GM23338 (cell line): ENCODE measurements at regions not wholly inside any gene's neighbourhood (a gene's known extent, or its start where the extent isn't known, plus 50 kb on each side); places are given as distances from the start of the nearest gene placed in this dataset.

Experiments
- ATAC-seq: fragments of 200-7000 bp; cut with Tn5 transposase; 3 replicates; pipeline ENCODE4 v1.9.1; 2020
- DNase-seq: peaks from one replicate; pipeline ENCODE4 v3.0.0-alpha.2; 2015; ENCODE audit warnings: low spot score
- H2AFZ ChIP-seq: fragments of 200-600 bp; sonication (generic); 2 replicates; pipeline ENCODE4 v1.8.0; 2016; ENCODE audit warnings: antibody characterized with exemption, mild to moderate bottlenecking, moderate library complexity
- H3F3A ChIP-seq: fragments of 200-600 bp; sonication (generic); replicated peaks from 2 replicates; pipeline ENCODE4 v1.8.0; 2017; ENCODE audit warnings: antibody characterized with exemption, mixed run types, low read depth
- H3K27ac ChIP-seq: fragments of 200-600 bp; sonication (generic); 2 replicates; pipeline ENCODE4 v1.6.1; 2016; ENCODE audit warnings: low read depth
- H3K27me3 ChIP-seq: fragments of 200-600 bp; sonication (generic); 2 replicates; pipeline ENCODE4 v1.8.0; 2016; ENCODE audit warnings: mild to moderate bottlenecking, mixed run types, moderate library complexity; ENCODE audit not compliant: insufficient read depth
- H3K36me3 ChIP-seq: fragments of 200-600 bp; sonication (generic); 2 replicates; pipeline ENCODE4 v1.8.0; 2016; ENCODE audit warnings: mild to moderate bottlenecking; ENCODE audit not compliant: insufficient read depth
- H3K4me1 ChIP-seq: fragments of 200-600 bp; sonication (generic); 2 replicates; pipeline ENCODE4 v1.8.0; 2016; ENCODE audit warnings: mild to moderate bottlenecking, moderate library complexity; ENCODE audit not compliant: insufficient read depth
- H3K4me2 ChIP-seq: fragments of 200-600 bp; sonication (generic); 2 replicates; pipeline ENCODE4 v1.7.1; 2017; ENCODE audit warnings: mixed run types
- H3K4me3 ChIP-seq: fragments of 200-600 bp; sonication (generic); 2 replicates; pipeline ENCODE4 v1.6.1; 2016; ENCODE audit warnings: mixed run types
- H3K79me2 ChIP-seq: fragments of 200-600 bp; sonication (generic); replicated peaks from 2 replicates; pipeline ENCODE4 v1.8.0; 2017; ENCODE audit warnings: mild to moderate bottlenecking; ENCODE audit not compliant: insufficient read depth
- H3K9me2 ChIP-seq: fragments of 200-600 bp; sonication (generic); 2 replicates; pipeline ENCODE4 v1.8.0; 2017; ENCODE audit not compliant: insufficient read depth
- H4K20me1 ChIP-seq: fragments of 200-600 bp; sonication (generic); replicated peaks from 2 replicates; pipeline ENCODE4 v1.8.0; 2017; ENCODE audit warnings: mild to moderate bottlenecking; ENCODE audit not compliant: insufficient read depth
- H3K27ac Mint-ChIP-seq: 2 replicates; pipeline ENCODE4 v1.8.0; 2020; ENCODE audit warnings: inconsistent platforms, mild to moderate bottlenecking, moderate library complexity, mixed read lengths
- H3K27me3 Mint-ChIP-seq: 3 replicates; pipeline ENCODE4 v1.8.0; 2022; ENCODE audit warnings: low read depth, mild to moderate bottlenecking, moderate library complexity, mixed read lengths, inconsistent platforms; ENCODE audit not compliant: insufficient read depth, poor library complexity
- H3K36me3 Mint-ChIP-seq: 3 replicates; pipeline ENCODE4 v1.8.0; 2021; ENCODE audit warnings: low read depth, mild to moderate bottlenecking, inconsistent platforms, moderate library complexity, mixed read lengths
- H3K4me1 Mint-ChIP-seq: 3 replicates; pipeline ENCODE4 v1.8.0; 2020; ENCODE audit warnings: mild to moderate bottlenecking, inconsistent platforms, mixed read lengths
- H3K4me3 Mint-ChIP-seq: 3 replicates; pipeline ENCODE4 v1.8.0; 2021; ENCODE audit warnings: moderate library complexity, mild to moderate bottlenecking, inconsistent platforms, mixed read lengths
- H3K9me3 Mint-ChIP-seq: 3 replicates; pipeline ENCODE4 v1.8.0; 2020; ENCODE audit warnings: moderate library complexity, mild to moderate bottlenecking, inconsistent platforms, mixed read lengths
- CREB1 ChIP-seq: fragments of 250-450 bp; sonication (Bioruptor Pico); IDR thresholded peaks from 2 replicates; pipeline ENCODE4 v1.5.0; 2020; ENCODE audit warnings: low read depth, mild to moderate bottlenecking, moderate library complexity
- CTCF ChIP-seq, 2 experiments: fragments of 200-600 bp in 1 of 2; sonication (generic) in 1 of 2; conservative IDR thresholded peaks; 2 replicates each; pipeline versions ENCODE4 v1.5.1 to v1.6.1; 2016 to 2017; ENCODE audit warnings: antibody characterized with exemption in 2 of 2, low read depth in 2 of 2, mild to moderate bottlenecking in 2 of 2, moderate library complexity in 1 of 2
- EZH2 ChIP-seq: fragments of 200-600 bp; sonication (generic); IDR thresholded peaks from one replicate; pipeline ENCODE4 v1.8.0; 2017; ENCODE audit warnings: antibody characterized with exemption, mild to moderate bottlenecking, low read depth; ENCODE audit not compliant: unreplicated experiment
- EZH2phosphoT487 ChIP-seq: fragments of 200-600 bp; sonication (generic); IDR thresholded peaks from one replicate; pipeline ENCODE4 v1.8.1; 2018; ENCODE audit warnings: antibody characterized with exemption; ENCODE audit not compliant: unreplicated experiment
- JUNB ChIP-seq: IDR thresholded peaks from one replicate; pipeline ENCODE4 v1.6.1; 2016; ENCODE audit warnings: antibody characterized with exemption; ENCODE audit not compliant: unreplicated experiment
- NANOG ChIP-seq: IDR thresholded peaks from 2 replicates; pipeline ENCODE4 v1.6.1; 2016; ENCODE audit warnings: antibody characterized with exemption, borderline replicate concordance
- POLR2AphosphoS5 ChIP-seq: IDR thresholded peaks from 2 replicates; pipeline ENCODE4 v1.6.1; 2016; ENCODE audit warnings: antibody characterized with exemption, low read depth
- ZNF114 ChIP-seq: fragments of 250-450 bp; sonication (Bioruptor Pico); IDR thresholded peaks from 2 replicates; pipeline ENCODE4 v1.5.0; 2020; ENCODE audit warnings: mild to moderate bottlenecking, moderate library complexity
- ZNF331 ChIP-seq: fragments of 250-450 bp; sonication (Bioruptor Pico); IDR thresholded peaks from 2 replicates; pipeline ENCODE4 v1.5.0; 2020; ENCODE audit warnings: low read depth, mild to moderate bottlenecking, moderate library complexity
- TF ChIP-seq, protein P1 (sequence below): IDR thresholded peaks from one replicate; pipeline ENCODE4 v1.6.1; 2018; ENCODE audit warnings: antibody characterized with exemption; ENCODE audit not compliant: unreplicated experiment

- no peak for TF ChIP-seq ZNF331 (CRISPR knock-in tag)
- no peak for TF ChIP-seq NANOG
- no peak for TF ChIP-seq CREB1
Observed at GRCh38 chrX:107298276-107298675, 91.9 kb downstream of the DNAAF6 start (continued).

DNA sequence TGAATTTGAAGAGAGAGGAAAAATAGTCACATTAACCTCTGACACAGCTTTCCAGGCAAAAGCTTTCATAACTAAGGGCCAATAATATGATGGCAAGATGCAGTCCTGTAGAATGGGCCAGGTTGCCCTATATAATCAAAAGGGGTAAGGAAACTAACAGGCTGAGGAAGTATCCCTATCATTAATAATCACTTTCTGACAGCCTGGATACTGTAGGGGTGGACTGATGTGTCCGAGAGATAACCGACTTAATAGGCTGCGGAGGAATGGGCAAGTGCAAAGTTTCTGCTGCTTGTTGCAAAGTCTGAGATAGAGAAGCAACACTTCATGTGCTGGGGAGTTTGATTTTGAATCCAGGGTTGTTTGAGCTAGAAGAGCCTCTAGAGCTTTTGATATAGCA lies 94.8 kb downstream of the DNAAF6 start:
- H2AFZ ChIP-seq, result no peak overlapping the region

GRCh38 chrX:107304141-107304540 lies 97.7 kb downstream of the DNAAF6 start:
- ATAC-seq, result no peak
- no peaks in the 10 kb centered on the region for H3K27me3 ChIP-seq
- H3F3A ChIP-seq, result no peaks in the 10 kb centered on the region
- H3K27me3 Mint-ChIP-seq, result peaks cover 4% of the 10 kb centered on the region
- no peaks in the 10 kb centered on the region for H3K9me2 ChIP-seq
- H3K4me3 ChIP-seq, result no peak overlapping the region
- no peaks in the 10 kb centered on the region for H4K20me1 ChIP-seq
- no peak overlapping the region for H3K4me3 Mint-ChIP-seq
- no peaks in the 10 kb centered on the region for H3K4me1 Mint-ChIP-seq
- no peak overlapping the region for H3K27ac Mint-ChIP-seq
- no peaks in the 10 kb centered on the region for H3K4me1 ChIP-seq
- no peaks in the 10 kb centered on the region for H3K36me3 Mint-ChIP-seq
- no peaks in the 10 kb centered on the region; the same call in 2 of the 3 replicates for H3K9me3 Mint-ChIP-seq
- no peak overlapping the region for H3K27ac ChIP-seq
- no peak overlapping the region for H2AFZ ChIP-seq
- H3K79me2 ChIP-seq, result no peaks in the 10 kb centered on the region
- H3K36me3 ChIP-seq, result no peaks in the 10 kb centered on the region
- H3K4me2 ChIP-seq, result no peak overlapping the region
- no peak for DNase-seq
- TF ChIP-seq CREB1 (no peak), CTCF (conservative IDR thresholded peaks at IDR 0.05; ENCODE audit: low read depth in 2 of 2) (no peak), ZNF114 (CRISPR knock-in tag) (no peak)

More for the DNA sequence above, 94.8 kb downstream of the DNAAF6 start:
- H3K4me2 ChIP-seq, result no peak overlapping the region
- no peak overlapping the region for H3K4me3 ChIP-seq
- H3K27me3 ChIP-seq, result no peaks in the 10 kb centered on the region
- H3K36me3 ChIP-seq, result no peaks in the 10 kb centered on the region
- no peak overlapping the region for H3K4me3 Mint-ChIP-seq
- no peaks in the 10 kb centered on the region for H3K36me3 Mint-ChIP-seq
- no peaks in the 10 kb centered on the region for H4K20me1 ChIP-seq
- no peaks in the 10 kb centered on the region for H3F3A ChIP-seq
- H3K9me2 ChIP-seq, result no peaks in the 10 kb centered on the region
- H3K27ac ChIP-seq, result no peak overlapping the region
- peaks cover 2% of the 10 kb centered on the region; the same call in 1 of the 3 replicates for H3K9me3 Mint-ChIP-seq
- peaks cover 9% of the 10 kb centered on the region; the same call in 2 of the 3 replicates for H3K4me1 Mint-ChIP-seq
- DNase-seq (no peak), ATAC-seq (no peak)
- H3K4me1 ChIP-seq, result no peaks in the 10 kb centered on the region
- TF ChIP-seq POLR2AphosphoS5 (no peak), EZH2phosphoT487 (no peak), ZNF114 (CRISPR knock-in tag) (no peak), ZNF331 (CRISPR knock-in tag) (no peak), JUNB (no peak), EZH2 (no peak)
- TF ChIP-seq, protein P1, sequence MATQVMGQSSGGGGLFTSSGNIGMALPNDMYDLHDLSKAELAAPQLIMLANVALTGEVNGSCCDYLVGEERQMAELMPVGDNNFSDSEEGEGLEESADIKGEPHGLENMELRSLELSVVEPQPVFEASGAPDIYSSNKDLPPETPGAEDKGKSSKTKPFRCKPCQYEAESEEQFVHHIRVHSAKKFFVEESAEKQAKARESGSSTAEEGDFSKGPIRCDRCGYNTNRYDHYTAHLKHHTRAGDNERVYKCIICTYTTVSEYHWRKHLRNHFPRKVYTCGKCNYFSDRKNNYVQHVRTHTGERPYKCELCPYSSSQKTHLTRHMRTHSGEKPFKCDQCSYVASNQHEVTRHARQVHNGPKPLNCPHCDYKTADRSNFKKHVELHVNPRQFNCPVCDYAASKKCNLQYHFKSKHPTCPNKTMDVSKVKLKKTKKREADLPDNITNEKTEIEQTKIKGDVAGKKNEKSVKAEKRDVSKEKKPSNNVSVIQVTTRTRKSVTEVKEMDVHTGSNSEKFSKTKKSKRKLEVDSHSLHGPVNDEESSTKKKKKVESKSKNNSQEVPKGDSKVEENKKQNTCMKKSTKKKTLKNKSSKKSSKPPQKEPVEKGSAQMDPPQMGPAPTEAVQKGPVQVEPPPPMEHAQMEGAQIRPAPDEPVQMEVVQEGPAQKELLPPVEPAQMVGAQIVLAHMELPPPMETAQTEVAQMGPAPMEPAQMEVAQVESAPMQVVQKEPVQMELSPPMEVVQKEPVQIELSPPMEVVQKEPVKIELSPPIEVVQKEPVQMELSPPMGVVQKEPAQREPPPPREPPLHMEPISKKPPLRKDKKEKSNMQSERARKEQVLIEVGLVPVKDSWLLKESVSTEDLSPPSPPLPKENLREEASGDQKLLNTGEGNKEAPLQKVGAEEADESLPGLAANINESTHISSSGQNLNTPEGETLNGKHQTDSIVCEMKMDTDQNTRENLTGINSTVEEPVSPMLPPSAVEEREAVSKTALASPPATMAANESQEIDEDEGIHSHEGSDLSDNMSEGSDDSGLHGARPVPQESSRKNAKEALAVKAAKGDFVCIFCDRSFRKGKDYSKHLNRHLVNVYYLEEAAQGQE, result no peak
- H3K27ac Mint-ChIP-seq, result no peak overlapping the region
- peaks cover 4% of the 10 kb centered on the region for H3K27me3 Mint-ChIP-seq
- H3K79me2 ChIP-seq, result no peaks in the 10 kb centered on the region
